ENCODE measurements at regions not wholly inside any gene's neighbourhood (a gene's known extent, or its start where the extent isn't known, plus 50 kb on each side); places are given as distances from the start of the nearest gene placed in this dataset.

GRCh38 chr7:52100-52499 is 140.3 kb upstream of the FAM20C start:
- no peak for TF ChIP-seq CTCF (IDR thresholded peaks at IDR 0.05; ENCODE audit: control insufficient read depth, insufficient read depth, low read depth, low read length, missing control alignments)
- no peak for DNase-seq (ENCODE audit: low read depth)
- no peak overlapping the region for H3K4me3 ChIP-seq (ENCODE audit: control insufficient read depth, low read depth, low read length)

GRCh38 chr7:53531-53930 is 138.8 kb upstream of the FAM20C start:
- H3K4me3 ChIP-seq (ENCODE audit: control insufficient read depth, low read depth, low read length) = no peak overlapping the region
- no peak for DNase-seq (ENCODE audit: low read depth)
- no peak for TF ChIP-seq CTCF (IDR thresholded peaks at IDR 0.05; ENCODE audit: control insufficient read depth, insufficient read depth, low read depth, low read length, missing control alignments)

- DNase-seq (ENCODE audit: low read depth) = no peak
- no peak for TF ChIP-seq CTCF (IDR thresholded peaks at IDR 0.05; ENCODE audit: control insufficient read depth, insufficient read depth, low read depth, low read length, missing control alignments)
- H3K4me3 ChIP-seq (ENCODE audit: control insufficient read depth, low read depth, low read length) = no peak overlapping the region
Measured at GRCh38 chr7:54615-55014, 137.8 kb upstream of the FAM20C start.

- DNase-seq (ENCODE audit: low read depth) = no peak
- no peak overlapping the region for H3K4me3 ChIP-seq (ENCODE audit: control insufficient read depth, low read depth, low read length)
- TF ChIP-seq CTCF (IDR thresholded peaks at IDR 0.05; ENCODE audit: control insufficient read depth, insufficient read depth, low read depth, low read length, missing control alignments) = no peak
Measured at GRCh38 chr7:55690-56248, 136.6 kb upstream of the FAM20C start.

DNA sequence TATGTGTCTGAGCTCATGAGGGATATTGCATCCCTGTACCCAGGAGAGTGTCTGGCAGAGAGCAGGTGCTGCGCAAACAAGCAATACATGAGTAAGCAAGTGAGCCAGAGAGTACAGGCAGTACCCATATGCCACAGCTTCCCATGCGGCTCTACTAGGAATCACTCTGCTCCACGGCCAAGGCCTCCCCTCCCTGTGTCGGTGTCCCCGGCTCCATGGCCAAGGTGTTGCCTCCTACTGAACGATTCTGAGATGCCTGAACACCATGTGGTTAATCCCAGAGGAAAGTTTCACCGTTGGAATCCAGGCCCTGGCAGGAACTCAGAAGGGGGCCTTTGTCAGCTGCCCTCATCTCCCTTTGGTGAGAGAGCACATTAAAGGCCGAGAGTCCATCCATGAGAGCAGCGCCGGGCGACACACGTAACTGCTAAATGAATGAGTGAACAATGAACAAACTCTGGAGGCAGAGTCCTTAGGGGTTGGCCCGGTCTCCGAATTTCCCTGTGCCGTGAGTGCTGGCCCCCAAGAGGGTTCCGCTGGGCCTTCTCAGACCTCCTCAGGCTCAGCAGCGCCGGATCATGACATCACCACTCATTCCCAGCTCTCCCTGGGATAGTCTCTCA is 136.0 kb upstream of the FAM20C start:
- TF ChIP-seq CTCF (IDR thresholded peaks at IDR 0.05; ENCODE audit: control insufficient read depth, insufficient read depth, low read depth, low read length, missing control alignments) = no peak
- no peak for DNase-seq (ENCODE audit: low read depth)

DNA sequence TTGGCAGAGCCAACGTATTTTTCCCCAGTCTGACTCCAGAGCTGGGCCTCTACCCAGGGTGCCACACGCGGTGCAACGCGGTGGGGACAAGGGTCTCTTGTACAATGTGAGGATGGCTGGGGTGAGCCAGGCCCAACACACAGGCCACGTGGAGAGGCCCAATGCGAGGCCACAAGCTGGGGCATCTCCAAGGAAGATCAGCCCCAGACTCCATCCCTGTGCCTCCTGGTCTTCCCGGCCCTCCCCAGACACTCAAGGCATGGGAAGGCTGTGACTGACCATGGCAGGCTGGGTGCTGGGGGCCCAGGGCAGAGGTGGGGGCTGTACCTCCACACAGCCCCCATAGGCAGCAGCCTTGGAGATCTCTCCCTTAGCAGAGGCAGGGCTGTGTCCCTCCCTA is 135.3 kb upstream of the FAM20C start:
- H3K4me3 ChIP-seq (ENCODE audit: control insufficient read depth, low read depth, low read length) = no peak overlapping the region
- no peak for TF ChIP-seq CTCF (IDR thresholded peaks at IDR 0.05; ENCODE audit: control insufficient read depth, insufficient read depth, low read depth, low read length, missing control alignments)
- no peak for DNase-seq (ENCODE audit: low read depth)

More for the DNA sequence above, 136.0 kb upstream of the FAM20C start:
- H3K4me3 ChIP-seq (ENCODE audit: control insufficient read depth, low read depth, low read length) = no peak overlapping the region

Data from AG09309 (cell line).